ENCODE measurements at regions not wholly inside any gene's neighbourhood (a gene's known extent, or its start where the extent isn't known, plus 50 kb on each side); places are given as distances from the start of the nearest gene placed in this dataset.

GRCh38 chr14:84202486-84202885 lies 1327.5 kb upstream of the FLRT2 start:
- no peak for TF ChIP-seq CTCF (IDR thresholded peaks at IDR 0.05)
- no peak for TF ChIP-seq POLR2A (IDR thresholded peaks at IDR 0.05)
- no peak for TF ChIP-seq POLR2AphosphoS5 (IDR thresholded peaks at IDR 0.05; ENCODE audit: insufficient read depth in 1 of 2, low read depth in 1 of 2)

All from vagina (tissue), 2 donors.